ENCODE measurements at regions not wholly inside any gene's neighbourhood (a gene's known extent, or its start where the extent isn't known, plus 50 kb on each side); places are given as distances from the start of the nearest gene placed in this dataset.

DNA sequence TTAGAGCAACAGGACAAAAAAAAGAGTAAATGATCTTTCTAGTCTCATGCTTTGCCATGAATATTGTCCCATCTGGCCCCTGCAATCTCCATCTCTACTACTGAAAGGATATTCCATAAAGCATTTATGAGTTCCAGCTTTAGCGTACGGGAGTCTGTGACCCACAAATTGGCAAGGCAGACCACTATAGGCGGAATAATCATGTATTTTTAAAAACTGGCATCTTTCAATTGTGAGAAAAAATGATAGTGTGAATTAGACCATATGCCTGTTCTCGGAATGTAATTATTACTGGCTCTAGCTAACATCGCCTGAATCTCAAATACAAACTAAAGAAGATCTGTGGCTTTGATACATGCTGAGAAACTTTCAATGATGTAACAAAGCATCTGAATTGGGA, 738.1 kb upstream of the NXPH2 start:
- no peak overlapping the region for H3K27ac Mint-ChIP-seq
- no peak overlapping the region for H3K4me3 Mint-ChIP-seq
- H3K9me3 Mint-ChIP-seq = peaks cover 0 to 3% of the 10 kb centered on the region in 2 donors
- H3K4me1 Mint-ChIP-seq (ENCODE audit: low read depth) = no peaks in the 10 kb centered on the region
- ATAC-seq (replicated peaks in 1 of 2) (no peak), DNase-seq (no peak)
- H3K36me3 Mint-ChIP-seq (ENCODE audit: insufficient read depth in 2 of 2) = peaks cover 0 to 3% of the 10 kb centered on the region in 2 donors
- H3K27me3 Mint-ChIP-seq (ENCODE audit: low read depth) = no peaks in the 10 kb centered on the region

DNA sequence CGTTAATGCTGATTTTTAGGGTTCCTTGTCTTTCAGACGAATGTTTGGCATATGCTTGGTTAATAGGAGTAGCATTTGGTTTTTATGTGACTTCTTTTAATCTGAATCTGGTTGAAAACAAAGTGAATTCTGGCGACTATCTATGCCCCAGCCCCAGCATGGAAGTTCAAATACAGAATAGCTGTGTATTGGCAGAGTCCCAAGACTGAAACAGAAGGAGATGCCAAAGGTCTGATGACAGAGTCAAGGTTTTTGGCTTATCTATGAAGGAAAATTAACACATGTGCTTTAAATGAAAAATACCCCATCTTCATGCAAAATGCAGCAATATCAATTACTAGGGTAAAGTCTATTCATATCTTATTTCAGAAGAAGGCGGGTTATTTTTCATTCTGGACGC, 734.8 kb upstream of the NXPH2 start:
- DNase-seq = no peak
- no peak for ATAC-seq (replicated peaks in 1 of 2)
- peaks cover 3 to 6% of the 10 kb centered on the region in 2 donors for H3K9me3 Mint-ChIP-seq
- H3K36me3 Mint-ChIP-seq (ENCODE audit: insufficient read depth in 2 of 2) = peaks cover 0 to 3% of the 10 kb centered on the region in 2 donors
- H3K27me3 Mint-ChIP-seq (ENCODE audit: low read depth) = no peaks in the 10 kb centered on the region
- no peak overlapping the region for H3K4me3 Mint-ChIP-seq
- no peak overlapping the region for H3K27ac Mint-ChIP-seq
- H3K4me1 Mint-ChIP-seq (ENCODE audit: low read depth) = no peaks in the 10 kb centered on the region

DNA sequence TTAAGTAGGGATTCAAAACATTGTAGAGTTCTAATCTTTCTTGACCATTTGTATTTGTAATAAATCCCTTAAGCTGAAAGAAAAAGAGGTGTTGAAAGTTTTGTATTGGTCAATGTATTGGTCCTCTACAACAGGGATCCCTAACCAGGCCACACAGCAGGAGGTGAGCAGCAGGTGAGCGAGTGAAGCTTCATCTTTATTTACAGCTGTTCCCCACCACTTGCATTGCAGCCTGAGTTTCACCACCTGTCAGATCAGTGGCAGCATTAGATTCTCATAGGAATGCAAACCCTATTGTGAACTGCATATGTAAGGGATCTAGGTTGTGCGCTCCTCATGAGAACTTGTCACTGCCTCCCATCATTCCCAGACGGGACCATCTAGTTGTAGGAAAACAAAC, 715.7 kb upstream of the NXPH2 start:
- ATAC-seq (replicated peaks in 1 of 2) = no peak
- Mint-ChIP-seq H3K36me3 (ENCODE audit: insufficient read depth in 2 of 2) (peaks cover 0 to 7% of the 10 kb centered on the region in 2 donors), H3K27me3 (ENCODE audit: low read depth) (no peaks in the 10 kb centered on the region), H3K4me1 (ENCODE audit: low read depth) (no peaks in the 10 kb centered on the region), H3K9me3 (peaks cover 16 to 18% of the 10 kb centered on the region in 2 donors), H3K4me3 (no peak overlapping the region), H3K27ac (no peak overlapping the region)
- DNase-seq = no peak

DNA sequence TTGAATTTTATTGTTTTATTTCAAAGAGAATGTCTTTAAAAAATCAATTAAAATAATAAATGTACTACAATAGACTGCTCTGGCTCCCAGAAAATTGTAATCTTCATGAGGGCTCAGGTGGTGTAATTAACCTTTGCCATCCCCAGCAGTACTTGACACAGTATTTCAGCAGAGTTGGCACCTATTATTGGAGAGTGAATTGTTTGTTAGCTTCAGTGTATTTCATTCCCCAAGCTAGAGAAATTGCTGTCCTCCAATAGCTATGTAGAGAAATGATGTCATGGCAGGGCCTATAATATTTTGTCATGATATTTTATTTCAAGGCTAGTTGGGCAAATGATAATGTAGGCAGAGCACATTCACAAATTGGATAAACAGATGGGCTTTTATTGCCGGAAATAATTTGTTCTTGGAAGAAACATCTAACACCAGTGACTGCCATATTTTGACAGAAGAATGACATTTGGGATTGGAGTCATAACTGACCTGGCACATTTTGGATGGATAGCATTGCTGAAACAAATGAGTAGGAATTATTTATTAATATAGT, 712.0 kb upstream of the NXPH2 start:
- H3K36me3 Mint-ChIP-seq (ENCODE audit: insufficient read depth in 2 of 2) = peaks cover 0 to 5% of the 10 kb centered on the region in 2 donors
- H3K27me3 Mint-ChIP-seq (ENCODE audit: low read depth) = no peaks in the 10 kb centered on the region
- peaks cover 12 to 16% of the 10 kb centered on the region in 2 donors for H3K9me3 Mint-ChIP-seq
- no peak overlapping the region for H3K27ac Mint-ChIP-seq
- no peak for ATAC-seq (replicated peaks in 1 of 2)
- H3K4me1 Mint-ChIP-seq (ENCODE audit: low read depth) = no peaks in the 10 kb centered on the region
- no peak overlapping the region for H3K4me3 Mint-ChIP-seq
- no peak for DNase-seq

DNA sequence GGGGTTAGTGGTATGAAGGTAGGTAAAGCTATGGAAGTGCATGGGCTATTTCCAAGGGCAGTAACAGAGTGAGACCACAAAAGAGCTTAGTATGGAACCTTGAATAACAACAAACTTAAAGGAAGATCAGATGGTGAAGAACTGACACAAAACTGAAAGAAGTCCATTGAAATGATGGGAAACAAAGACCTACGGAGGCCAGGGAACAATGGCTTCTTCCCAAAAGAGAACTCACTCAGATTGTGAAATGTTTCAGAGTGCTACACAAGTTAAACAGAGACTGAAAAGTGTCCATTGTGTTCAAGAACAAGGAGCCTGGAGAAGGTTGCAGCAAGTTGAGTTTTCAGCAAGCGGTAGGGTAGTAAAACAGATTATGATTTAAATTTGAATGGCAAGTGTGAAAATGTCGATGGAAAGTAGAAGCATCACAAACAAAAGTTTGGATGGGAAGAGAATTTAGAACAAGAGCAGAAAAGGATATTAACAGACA, 700.0 kb upstream of the NXPH2 start:
- no peak overlapping the region for H3K27ac Mint-ChIP-seq
- H3K9me3 Mint-ChIP-seq = peaks cover 12 to 17% of the 10 kb centered on the region in 2 donors
- no peak overlapping the region for H3K4me3 Mint-ChIP-seq
- no peaks in the 10 kb centered on the region for H3K36me3 Mint-ChIP-seq (ENCODE audit: insufficient read depth in 2 of 2)
- no peak for DNase-seq
- ATAC-seq (replicated peaks in 1 of 2) = no peak
- H3K27me3 Mint-ChIP-seq (ENCODE audit: low read depth) = no peaks in the 10 kb centered on the region
- no peaks in the 10 kb centered on the region for H3K4me1 Mint-ChIP-seq (ENCODE audit: low read depth)

DNA sequence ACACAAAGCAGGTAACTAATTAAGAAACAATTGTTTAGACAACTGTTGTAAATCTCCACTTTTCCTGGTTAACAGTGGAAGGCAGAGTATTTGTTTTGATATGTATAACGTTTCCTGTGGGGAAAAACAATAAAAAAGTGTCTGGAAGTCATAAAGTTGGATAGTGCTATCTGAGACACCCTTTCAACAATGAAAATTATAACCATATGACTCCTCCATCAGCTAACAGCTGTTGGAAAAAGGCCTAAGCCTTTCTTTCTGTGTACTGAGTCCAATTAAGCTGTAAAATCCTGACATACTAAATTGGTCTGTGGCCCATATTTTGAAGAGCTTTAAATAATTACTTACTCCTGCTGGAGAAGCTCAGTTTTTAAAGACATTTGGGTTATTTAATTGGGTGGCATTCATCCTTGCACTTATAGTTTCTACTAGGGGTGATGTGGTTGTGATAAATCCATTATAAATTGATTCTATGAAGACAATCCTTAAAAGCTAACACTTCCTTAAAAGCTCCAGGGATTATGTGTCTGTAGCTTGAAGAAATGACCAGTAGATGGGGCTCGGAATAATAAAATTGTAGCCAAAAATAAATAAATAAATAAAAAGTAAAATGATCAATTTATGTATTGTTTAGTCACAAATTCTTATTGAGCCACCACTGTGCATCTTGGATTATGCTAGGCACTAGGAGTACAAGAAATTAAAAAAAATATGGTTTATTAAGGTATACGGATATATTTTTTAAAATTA, 698.1 kb upstream of the NXPH2 start:
- Mint-ChIP-seq H3K4me1 (ENCODE audit: low read depth) (no peaks in the 10 kb centered on the region), H3K36me3 (ENCODE audit: insufficient read depth in 2 of 2) (no peaks in the 10 kb centered on the region), H3K27ac (no peak overlapping the region), H3K4me3 (no peak overlapping the region), H3K9me3 (peaks cover 12 to 14% of the 10 kb centered on the region in 2 donors), H3K27me3 (ENCODE audit: low read depth) (no peaks in the 10 kb centered on the region)
- DNase-seq = no peak
- ATAC-seq (replicated peaks in 1 of 2) = no peak

DNA sequence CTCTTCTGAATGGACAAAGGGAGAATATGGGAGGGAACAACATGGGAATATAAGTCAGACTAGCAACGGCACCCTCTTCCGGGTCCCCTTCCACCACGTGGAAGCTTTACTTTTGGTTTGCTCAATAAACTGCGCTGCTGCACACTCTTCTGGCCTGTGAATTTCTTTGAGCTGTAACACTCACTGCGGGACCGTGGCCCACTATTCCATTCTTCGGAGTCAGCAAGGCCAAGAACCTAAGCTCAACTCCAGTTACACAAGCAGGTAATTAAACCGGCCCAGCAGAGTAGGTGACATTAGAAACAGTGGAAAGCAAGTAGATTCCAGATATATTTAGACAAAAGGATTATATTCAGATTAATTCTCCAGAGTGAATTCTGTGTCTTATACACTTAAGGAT, 697.4 kb upstream of the NXPH2 start:
- ATAC-seq (replicated peaks in 1 of 2) = no peak
- H3K36me3 Mint-ChIP-seq (ENCODE audit: insufficient read depth in 2 of 2) = no peaks in the 10 kb centered on the region
- no peaks in the 10 kb centered on the region for H3K4me1 Mint-ChIP-seq (ENCODE audit: low read depth)
- H3K27me3 Mint-ChIP-seq (ENCODE audit: low read depth) = no peaks in the 10 kb centered on the region
- H3K27ac Mint-ChIP-seq = no peak overlapping the region
- no peak overlapping the region for H3K4me3 Mint-ChIP-seq
- no peak for DNase-seq
- peaks cover 12 to 14% of the 10 kb centered on the region in 2 donors for H3K9me3 Mint-ChIP-seq

DNA sequence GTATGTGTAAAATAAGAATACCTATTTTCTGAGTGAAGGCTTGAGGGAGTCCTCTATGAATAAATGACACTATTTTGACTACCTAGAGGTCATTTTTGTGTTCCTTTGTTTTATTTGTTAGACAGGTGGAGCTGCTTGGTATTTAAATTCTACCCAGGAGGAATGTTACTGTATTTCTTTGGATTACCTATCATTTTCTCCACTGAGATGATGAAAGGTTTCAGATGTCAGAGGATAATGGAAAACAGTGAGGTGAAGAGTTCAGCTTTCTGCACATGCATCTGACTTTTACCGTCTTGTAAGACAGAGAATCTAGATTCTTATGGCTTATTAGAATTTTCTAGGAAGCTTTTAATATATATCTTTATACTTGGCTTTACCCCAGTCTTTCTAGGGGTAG, 689.8 kb upstream of the NXPH2 start:
- Mint-ChIP-seq H3K4me3 (no peak overlapping the region), H3K27me3 (ENCODE audit: low read depth) (no peaks in the 10 kb centered on the region), H3K27ac (no peak overlapping the region), H3K4me1 (ENCODE audit: low read depth) (no peaks in the 10 kb centered on the region), H3K9me3 (peaks cover 2 to 6% of the 10 kb centered on the region in 2 donors), H3K36me3 (ENCODE audit: insufficient read depth in 2 of 2) (no peaks in the 10 kb centered on the region)
- DNase-seq (no peak), ATAC-seq (replicated peaks in 1 of 2) (no peak)

DNA sequence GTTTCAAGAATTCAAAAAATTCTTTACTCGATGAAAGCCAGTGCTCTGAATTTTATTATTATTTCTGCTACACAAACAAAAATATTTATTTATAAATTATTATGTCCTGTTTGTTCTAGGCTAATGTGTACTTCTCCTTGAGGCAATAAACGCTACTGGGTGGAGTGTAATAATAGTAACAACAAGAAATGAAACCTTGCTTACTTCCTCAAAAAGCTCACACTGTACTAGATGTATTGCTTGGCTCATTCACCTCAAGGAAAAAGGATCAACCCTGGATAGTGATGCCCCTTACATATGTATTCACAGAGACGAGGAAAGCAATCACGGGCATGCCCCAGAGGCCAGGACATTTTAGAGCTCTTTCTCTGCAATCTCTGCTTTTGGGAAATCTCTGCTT, 685.6 kb upstream of the NXPH2 start:
- ATAC-seq (replicated peaks in 1 of 2) (no peak), DNase-seq (no peak)
- H3K4me1 Mint-ChIP-seq (ENCODE audit: low read depth) = no peaks in the 10 kb centered on the region
- peaks cover 0 to 7% of the 10 kb centered on the region in 2 donors for H3K36me3 Mint-ChIP-seq (ENCODE audit: insufficient read depth in 2 of 2)
- no peak overlapping the region for H3K27ac Mint-ChIP-seq
- H3K27me3 Mint-ChIP-seq (ENCODE audit: low read depth) = no peaks in the 10 kb centered on the region
- peaks cover 5 to 7% of the 10 kb centered on the region in 2 donors for H3K9me3 Mint-ChIP-seq
- H3K4me3 Mint-ChIP-seq = no peak overlapping the region

DNA sequence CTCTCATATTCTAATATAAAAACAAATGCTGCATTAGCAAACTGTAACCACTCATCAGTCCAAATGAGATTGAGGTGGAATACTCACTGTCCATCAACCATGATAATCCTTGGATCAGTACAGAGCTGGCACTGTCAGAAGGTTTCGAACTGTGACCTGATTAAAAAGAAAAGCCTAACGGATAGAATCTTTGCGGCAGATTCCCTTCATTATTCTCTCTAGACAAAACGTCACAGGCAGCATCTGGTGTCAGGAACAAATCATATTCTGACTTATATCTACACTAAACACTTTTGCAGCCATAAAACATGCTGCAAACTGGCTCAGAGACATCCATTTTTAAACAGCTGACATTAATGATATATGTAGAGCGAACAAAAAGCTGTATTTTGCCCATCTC, 677.7 kb upstream of the NXPH2 start:
- H3K4me3 Mint-ChIP-seq = no peak overlapping the region
- DNase-seq (no peak), ATAC-seq (replicated peaks in 1 of 2) (no peak)
- H3K4me1 Mint-ChIP-seq (ENCODE audit: low read depth) = no peaks in the 10 kb centered on the region
- no peak overlapping the region for H3K27ac Mint-ChIP-seq
- H3K9me3 Mint-ChIP-seq = peaks cover 11 to 13% of the 10 kb centered on the region in 2 donors
- H3K27me3 Mint-ChIP-seq (ENCODE audit: low read depth) = no peaks in the 10 kb centered on the region
- H3K36me3 Mint-ChIP-seq (ENCODE audit: insufficient read depth in 2 of 2) = peaks cover 2 to 7% of the 10 kb centered on the region in 2 donors

DNA sequence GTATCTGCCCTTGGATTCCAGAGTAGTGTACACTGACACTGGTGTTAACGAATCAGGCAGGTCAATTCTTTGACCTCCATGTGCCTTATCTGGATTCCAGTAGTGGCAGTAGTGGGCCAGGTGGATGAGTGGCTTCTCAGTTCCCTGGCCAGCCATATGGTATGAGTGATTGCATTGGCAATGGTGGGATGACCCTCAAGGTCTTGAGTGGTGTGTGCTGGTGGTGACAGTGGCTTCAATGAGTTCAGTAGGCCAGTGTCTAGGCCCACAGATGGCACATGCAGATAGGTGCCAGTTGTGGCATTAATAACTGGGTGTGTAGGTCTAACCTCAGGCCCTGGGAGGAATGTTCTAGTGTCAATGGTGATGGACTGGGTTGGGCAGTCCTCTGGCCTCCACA, 674.1 kb upstream of the NXPH2 start:
- no peaks in the 10 kb centered on the region for H3K4me1 Mint-ChIP-seq (ENCODE audit: low read depth)
- no peak for DNase-seq
- peaks cover 10 to 16% of the 10 kb centered on the region in 2 donors for H3K9me3 Mint-ChIP-seq
- H3K4me3 Mint-ChIP-seq = no peak overlapping the region
- no peak overlapping the region for H3K27ac Mint-ChIP-seq
- ATAC-seq (replicated peaks in 1 of 2) = no peak
- H3K27me3 Mint-ChIP-seq (ENCODE audit: low read depth) = no peaks in the 10 kb centered on the region
- peaks cover 2 to 3% of the 10 kb centered on the region in 2 donors for H3K36me3 Mint-ChIP-seq (ENCODE audit: insufficient read depth in 2 of 2)

DNA sequence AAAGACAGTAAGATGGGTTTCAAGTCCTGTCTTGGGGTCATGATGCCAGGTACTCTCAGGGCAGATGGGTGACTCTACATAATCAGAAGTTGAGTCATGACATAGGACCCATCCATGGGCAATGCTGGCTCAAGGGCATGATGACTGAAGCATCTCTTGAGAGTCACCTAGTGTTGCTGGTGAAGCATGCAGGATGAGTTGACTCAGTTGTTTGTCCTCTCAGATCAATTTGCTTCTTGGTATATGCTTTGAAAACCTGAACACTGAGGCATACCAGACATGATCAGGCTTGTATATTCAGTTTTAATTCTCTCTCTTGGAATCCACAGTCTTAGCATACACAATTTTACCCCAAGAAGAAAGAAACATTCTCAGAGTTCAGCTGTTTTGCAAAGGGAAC, 658.9 kb upstream of the NXPH2 start:
- DNase-seq = no peak

DNA sequence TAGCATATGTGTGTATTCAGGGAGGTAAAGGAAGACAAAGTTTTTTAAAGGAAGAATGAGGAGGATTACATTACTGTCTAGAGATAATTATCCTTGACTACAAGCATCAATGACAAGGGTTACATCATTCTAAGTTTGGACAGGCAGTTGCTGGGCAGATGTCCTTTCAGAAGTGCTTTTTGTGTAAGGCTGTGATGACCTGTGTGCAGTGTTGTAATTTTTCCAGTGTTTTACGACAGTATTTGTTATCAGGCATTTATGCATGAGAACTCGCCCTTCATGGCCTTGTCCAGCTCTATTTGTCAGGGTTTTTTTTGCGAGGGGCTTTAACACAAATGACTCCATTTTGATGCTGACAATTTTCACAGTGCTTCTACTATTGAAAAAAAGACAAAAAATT, 658.3 kb upstream of the NXPH2 start:
- no peak overlapping the region for H3K4me3 Mint-ChIP-seq

More for the DNA sequence above, 658.9 kb upstream of the NXPH2 start:
- ATAC-seq (replicated peaks in 1 of 2) = no peak
- Mint-ChIP-seq H3K4me1 (ENCODE audit: low read depth) (no peaks in the 10 kb centered on the region), H3K27ac (no peak overlapping the region), H3K36me3 (ENCODE audit: insufficient read depth in 2 of 2) (peaks cover 0 to 2% of the 10 kb centered on the region in 2 donors), H3K9me3 (peaks cover 4 to 9% of the 10 kb centered on the region in 2 donors), H3K4me3 (no peak overlapping the region), H3K27me3 (ENCODE audit: low read depth) (no peaks in the 10 kb centered on the region)

DNA sequence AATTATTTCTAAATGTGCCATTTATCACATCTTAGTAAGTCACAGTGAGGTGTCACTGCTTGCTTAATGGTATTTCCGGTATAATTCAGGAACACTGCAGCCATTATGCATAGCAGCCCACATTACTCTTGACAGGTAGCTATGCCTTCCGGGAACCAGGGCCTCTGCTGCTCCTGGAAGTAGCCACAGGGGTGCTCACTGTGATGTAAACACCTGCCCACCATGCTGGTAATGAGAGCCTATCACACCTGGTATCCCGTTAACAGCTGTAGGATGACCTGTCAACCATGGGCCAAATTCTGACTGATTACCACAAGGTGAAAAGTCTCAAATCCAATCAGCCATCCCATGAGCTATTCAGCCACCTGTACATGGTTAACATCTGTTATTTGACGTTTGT, 647.0 kb upstream of the NXPH2 start:
- H3K9me3 Mint-ChIP-seq = peaks cover 5 to 9% of the 10 kb centered on the region in 2 donors
- H3K27ac Mint-ChIP-seq = no peak overlapping the region
- no peaks in the 10 kb centered on the region for H3K27me3 Mint-ChIP-seq (ENCODE audit: low read depth)
- H3K4me1 Mint-ChIP-seq (ENCODE audit: low read depth) = no peaks in the 10 kb centered on the region
- ATAC-seq (replicated peaks in 1 of 2) = no peak
- no peak overlapping the region for H3K4me3 Mint-ChIP-seq
- H3K36me3 Mint-ChIP-seq (ENCODE audit: insufficient read depth in 2 of 2) = no peaks in the 10 kb centered on the region
- DNase-seq = no peak

More for the DNA sequence above, 658.3 kb upstream of the NXPH2 start:
- ATAC-seq (replicated peaks in 1 of 2) (no peak), DNase-seq (no peak)
- H3K9me3 Mint-ChIP-seq = peaks cover 4 to 9% of the 10 kb centered on the region in 2 donors
- H3K4me1 Mint-ChIP-seq (ENCODE audit: low read depth) = no peaks in the 10 kb centered on the region
- no peaks in the 10 kb centered on the region for H3K27me3 Mint-ChIP-seq (ENCODE audit: low read depth)
- peaks cover 0 to 2% of the 10 kb centered on the region in 2 donors for H3K36me3 Mint-ChIP-seq (ENCODE audit: insufficient read depth in 2 of 2)
- no peak overlapping the region for H3K27ac Mint-ChIP-seq
